HG02973 (cell line): ENCODE measurements at regions not wholly inside any gene's neighbourhood (a gene's known extent, or its start where the extent isn't known, plus 50 kb on each side); places are given as distances from the start of the nearest gene placed in this dataset.

Experiments
- ATAC-seq: cut with Tn5 transposase; IDR thresholded peaks from one replicate; pipeline ENCODE4 v1.9.1; 2021; ENCODE audit warnings: moderate library complexity; ENCODE audit not compliant: unreplicated experiment

- no peak for ATAC-seq
Observed at GRCh38 chr5:52497133-52497693, 290.5 kb upstream of the ITGA1 start.

DNA sequence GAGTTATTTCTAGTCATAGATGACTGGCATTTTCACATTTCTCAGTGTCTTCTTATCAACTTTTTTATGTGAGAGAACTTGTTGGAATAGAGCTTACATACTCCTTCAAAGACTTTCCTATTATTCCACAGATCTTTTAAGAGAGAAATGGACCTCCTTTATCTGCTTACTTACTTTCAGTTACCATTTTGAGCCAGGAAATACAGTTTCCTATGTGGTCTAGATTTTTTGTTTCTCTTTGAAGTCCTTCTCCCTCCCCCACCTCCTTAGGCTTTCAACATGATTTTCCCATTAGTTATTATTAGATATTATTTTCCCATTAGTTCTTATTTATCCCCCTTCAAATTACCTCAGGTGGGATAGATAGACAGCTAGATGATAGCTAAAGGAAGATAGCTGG lies 289.1 kb upstream of the ITGA1 start:
- ATAC-seq = no peak

GRCh38 chr5:52502460-52502999 lies 285.2 kb upstream of the ITGA1 start:
- no peak for ATAC-seq

GRCh38 chr5:52504584-52505240 lies 283.0 kb upstream of the ITGA1 start:
- no peak for ATAC-seq

- no peak for ATAC-seq
Observed at GRCh38 chr5:52517667-52518066, 270.0 kb upstream of the ITGA1 start.

DNA sequence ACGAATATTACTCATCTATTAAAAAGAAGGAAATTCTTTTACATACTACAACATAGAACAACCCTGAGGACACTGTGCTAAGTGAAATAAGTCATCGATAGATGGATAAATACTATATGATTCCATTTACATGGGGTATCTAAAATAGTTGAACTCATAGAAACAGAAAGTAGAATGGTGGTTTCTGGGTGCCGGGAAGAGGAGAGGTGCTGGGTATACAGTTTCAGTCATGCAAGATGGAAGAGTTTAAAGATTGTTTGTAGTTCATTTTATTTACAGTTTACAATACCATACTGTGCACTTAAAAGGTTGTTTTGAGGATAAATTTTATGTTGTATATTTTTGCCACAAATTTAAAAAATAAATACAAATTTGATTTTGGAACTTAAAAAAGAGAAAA lies 267.5 kb upstream of the ITGA1 start:
- ATAC-seq = no peak

DNA sequence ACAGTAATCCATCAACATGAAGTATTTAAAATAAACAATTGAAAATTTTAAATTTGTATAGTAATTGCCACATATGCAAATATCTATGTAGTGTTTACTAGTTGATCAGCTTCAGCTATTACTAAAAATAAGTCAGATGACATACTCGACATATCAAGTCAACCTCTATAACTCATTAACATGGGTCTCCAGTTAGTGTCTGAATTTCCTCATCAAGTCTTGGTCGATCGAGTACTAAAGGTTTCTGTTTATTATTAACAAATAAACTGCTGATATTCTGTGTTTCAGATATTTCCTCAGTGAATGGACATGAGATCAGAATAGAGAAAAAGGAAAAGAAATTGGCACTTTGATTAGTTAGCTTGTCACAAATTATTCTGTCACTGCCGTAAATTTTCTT lies 266.5 kb upstream of the ITGA1 start:
- no peak for ATAC-seq

GRCh38 chr5:52523701-52524100 lies 264.0 kb upstream of the ITGA1 start:
- ATAC-seq = no peak

DNA sequence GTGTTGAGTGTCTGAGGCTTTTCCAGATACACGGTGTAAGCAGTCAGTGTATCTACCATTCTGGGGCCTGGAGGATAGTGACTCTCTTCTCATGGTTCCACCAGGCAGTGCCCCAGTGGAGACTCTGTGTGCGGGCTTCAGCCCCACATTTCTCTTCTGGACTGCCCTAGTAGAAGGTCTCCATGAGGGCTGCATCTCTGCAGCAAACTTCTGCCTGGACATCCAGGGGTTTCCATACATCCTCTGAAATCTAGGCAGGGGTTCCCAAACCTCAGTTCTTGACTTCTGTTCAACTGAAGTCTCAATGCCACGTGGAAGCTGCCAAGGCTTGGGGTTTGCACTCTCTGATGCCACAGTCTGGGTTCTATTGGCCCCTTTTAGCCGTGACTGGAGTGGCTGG lies 256.6 kb upstream of the ITGA1 start:
- no peak for ATAC-seq

DNA sequence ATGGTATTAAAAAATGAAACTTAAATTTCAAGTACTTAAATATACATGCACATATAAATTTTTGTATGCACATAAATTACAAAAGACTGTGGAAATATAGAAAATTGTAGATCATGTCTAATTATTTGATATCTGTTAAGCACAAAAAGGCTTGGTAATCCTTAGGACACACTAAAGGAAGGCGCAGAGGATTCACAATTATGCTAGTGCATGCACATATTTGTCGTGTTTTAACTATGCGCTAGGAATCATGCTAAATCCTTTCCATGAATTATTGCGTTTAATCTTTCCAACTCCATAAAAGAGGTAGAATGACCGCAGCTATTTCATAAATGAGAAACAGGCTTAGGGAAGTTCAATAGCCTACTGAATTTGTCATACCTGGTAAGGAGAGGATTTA lies 244.1 kb upstream of the ITGA1 start:
- ATAC-seq = no peak

DNA sequence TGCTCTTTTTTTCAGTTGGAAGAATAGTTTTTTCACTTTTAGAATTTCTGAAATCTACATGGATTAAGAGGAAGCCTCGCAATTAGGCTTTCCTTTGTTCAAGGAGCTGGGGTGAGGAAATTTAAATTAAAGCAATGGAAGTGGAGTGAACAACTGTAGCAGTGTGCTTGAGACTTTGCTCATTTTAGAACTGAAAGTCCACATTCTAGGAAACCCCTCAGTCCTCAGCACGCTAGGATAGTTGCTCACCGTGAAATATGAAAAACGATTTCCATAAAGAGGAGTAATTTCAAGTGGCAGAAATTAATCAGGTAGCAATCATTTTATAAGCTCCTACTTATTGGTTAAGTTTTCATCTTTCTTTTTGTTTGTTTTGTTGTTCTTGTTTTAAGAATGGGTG lies 243.0 kb upstream of the ITGA1 start:
- ATAC-seq = no peak

DNA sequence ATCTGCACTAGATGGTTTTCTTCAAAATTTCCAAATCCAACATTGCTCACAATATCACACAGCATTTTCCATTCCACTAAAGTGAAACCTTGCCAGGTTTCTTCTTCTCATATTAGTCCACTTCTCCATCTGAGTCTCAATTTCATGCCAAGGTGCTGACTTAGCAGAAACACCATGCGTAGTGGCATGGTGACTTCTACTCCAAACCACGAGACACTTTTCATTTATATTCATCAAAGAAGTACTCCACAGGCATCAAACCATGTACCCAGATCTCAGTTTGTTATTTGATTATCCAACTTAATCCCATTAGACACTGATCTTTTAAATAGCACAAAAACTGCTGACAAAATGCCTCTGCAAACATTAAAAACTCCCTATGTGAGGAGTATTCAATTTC lies 233.4 kb upstream of the ITGA1 start:
- ATAC-seq = no peak

DNA sequence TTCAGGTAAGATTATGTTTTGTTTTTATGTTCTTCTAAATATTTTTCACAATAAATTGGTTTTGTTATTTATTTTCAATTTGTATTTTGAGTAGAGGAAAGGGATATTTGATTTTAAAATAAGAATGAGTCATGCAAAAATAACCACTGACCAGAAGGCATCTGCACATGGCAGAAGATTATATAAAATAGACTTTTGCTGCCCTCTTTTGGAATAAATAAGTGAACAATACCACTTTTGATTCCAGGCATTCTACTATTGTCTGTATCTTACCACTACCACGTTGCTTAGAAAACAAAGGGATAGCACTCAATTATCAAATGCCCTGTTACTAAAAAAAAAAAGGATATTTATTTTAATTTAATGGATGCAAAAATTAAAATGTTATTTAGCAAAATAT lies 227.3 kb upstream of the ITGA1 start:
- no peak for ATAC-seq

- no peak for ATAC-seq
Observed at GRCh38 chr5:52562473-52562872, 225.2 kb upstream of the ITGA1 start.

GRCh38 chr5:52564587-52564986 lies 223.1 kb upstream of the ITGA1 start:
- ATAC-seq = no peak

DNA sequence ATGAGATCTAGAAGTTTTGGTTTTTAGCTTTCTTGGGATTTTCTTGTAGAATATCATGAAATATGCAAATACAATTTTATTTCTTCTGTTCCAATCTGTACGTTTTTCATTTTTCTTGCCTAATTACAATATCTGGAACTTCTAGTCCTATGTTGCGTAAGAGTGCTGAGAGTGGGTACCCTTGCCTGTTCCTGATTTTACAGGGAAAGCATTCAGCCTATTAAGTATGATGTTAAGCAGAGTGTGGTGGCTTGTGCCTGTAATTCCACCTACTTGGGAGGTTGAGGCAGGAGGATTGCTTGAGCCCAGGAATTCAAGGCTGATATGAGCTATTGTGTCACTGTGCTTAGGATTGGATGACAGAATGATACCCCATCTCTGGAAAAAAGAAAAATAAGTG lies 210.2 kb upstream of the ITGA1 start:
- no peak for ATAC-seq

DNA sequence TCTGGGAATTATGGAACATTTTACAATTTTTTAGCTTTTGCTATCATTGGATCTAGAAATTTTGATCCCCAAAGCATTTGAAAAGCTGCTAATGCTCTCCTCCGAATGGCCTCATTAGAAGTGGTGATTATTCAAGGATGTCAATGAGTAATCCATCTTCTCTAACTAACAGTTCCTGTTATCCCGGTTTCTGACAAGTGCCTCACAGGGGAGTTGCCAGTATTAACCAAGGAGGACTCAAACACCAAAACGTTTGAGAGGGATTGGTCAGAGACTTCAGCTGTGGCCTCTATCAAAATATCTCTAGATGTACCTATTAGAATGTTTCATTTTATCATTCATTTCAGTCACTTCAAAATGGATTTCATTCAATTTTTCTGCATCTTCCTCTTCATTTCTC lies 208.3 kb upstream of the ITGA1 start:
- ATAC-seq = no peak

- ATAC-seq = no peak
Observed at GRCh38 chr5:52580921-52581320, 206.8 kb upstream of the ITGA1 start.

DNA sequence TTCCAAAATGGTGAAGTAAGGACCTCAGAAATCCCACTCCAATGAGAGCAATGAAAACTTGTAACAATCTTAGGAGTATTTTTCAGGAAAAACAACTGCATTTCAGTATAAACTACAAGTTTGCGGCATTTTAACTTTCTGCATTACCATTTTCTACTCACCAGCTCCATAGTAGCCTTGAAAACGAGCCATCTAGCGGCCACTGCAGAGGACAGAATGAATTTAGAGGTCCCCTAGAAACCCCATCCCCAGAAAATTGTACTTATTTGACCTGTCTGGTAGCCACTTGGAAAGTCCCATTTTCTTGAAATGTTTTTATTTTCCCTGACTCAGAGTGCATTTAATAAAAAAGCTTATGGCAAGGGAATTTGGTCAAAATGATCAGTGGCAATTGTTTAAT lies 205.4 kb upstream of the ITGA1 start:
- ATAC-seq = no peak

GRCh38 chr5:52587131-52587530 lies 200.6 kb upstream of the ITGA1 start:
- ATAC-seq = no peak

GRCh38 chr5:52597625-52598024 lies 190.1 kb upstream of the ITGA1 start:
- ATAC-seq = no peak

- ATAC-seq = no peak
Observed at GRCh38 chr5:52598968-52599367, 188.7 kb upstream of the ITGA1 start.
